Dendritic cell treated with granulocyte-macrophage colony-stimulating factor and Interleukin-4, amounts not matched to agents 40 ng/mL and 50 ng/mL, for 4 days (primary cell): ENCODE measurements at regions not wholly inside any gene's neighbourhood (a gene's known extent, or its start where the extent isn't known, plus 50 kb on each side); places are given as distances from the start of the nearest gene placed in this dataset.
"Not testable (repeated sequence)": the region's sequence is repeated elsewhere in the genome, so short reads cannot be mapped to it uniquely, and the experiment has no call there.

Experiments used
- H3K27ac Mint-ChIP-seq: one replicate; pipeline ENCODE4 v1.8.0; 2022; ENCODE audit warnings: mild to moderate bottlenecking, mixed read lengths
- H3K27me3 Mint-ChIP-seq: one replicate; pipeline ENCODE4 v1.8.0; 2022; ENCODE audit warnings: mild to moderate bottlenecking, mixed read lengths
- H3K36me3 Mint-ChIP-seq: one replicate; pipeline ENCODE4 v1.8.0; 2022; ENCODE audit warnings: low read depth, mixed read lengths
- H3K4me1 Mint-ChIP-seq: one replicate; pipeline ENCODE4 v1.8.0; 2022; ENCODE audit warnings: low read depth, mixed read lengths
- H3K4me3 Mint-ChIP-seq: one replicate; pipeline ENCODE4 v1.8.0; 2022; ENCODE audit warnings: mild to moderate bottlenecking, moderate library complexity, mixed read lengths
- H3K9me3 Mint-ChIP-seq: one replicate; pipeline ENCODE4 v1.8.0; 2022; ENCODE audit warnings: mixed read lengths
- intact Hi-C: fragments of 100-400 bp; cut with micrococcal nuclease; formaldehyde crosslinking; loops from one replicate; pipeline ENCODE4 v1.15.0; 2022

DNA sequence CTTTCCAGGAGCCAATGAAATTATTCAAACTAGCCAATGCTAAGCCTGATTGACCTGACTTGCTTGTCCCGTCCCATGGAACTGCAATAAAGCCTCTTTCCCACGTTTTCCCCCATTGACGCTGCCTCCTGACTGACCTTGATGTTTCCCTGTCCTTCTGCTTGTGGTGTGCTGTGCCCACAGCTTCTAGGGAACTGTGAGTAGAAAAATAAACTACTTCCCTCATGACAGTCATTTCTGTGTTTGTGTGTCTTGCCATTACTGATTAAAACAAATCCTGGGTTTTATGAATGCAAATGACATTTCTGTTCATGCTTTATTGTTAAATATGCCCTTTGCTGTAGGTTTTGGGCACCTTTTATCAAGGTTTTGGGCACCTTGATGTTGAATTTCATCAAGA is 91.3 kb upstream of the ABI1 start:
- peaks cover 4% of the 10 kb centered on the region for H3K27me3 Mint-ChIP-seq
- intact Hi-C loops, result no loop called here
- H3K4me3 Mint-ChIP-seq, result peak overlapping the region; percentile 30
- peaks cover 20% of the 10 kb centered on the region for H3K4me1 Mint-ChIP-seq
- peak overlapping the region; percentile 83 for H3K27ac Mint-ChIP-seq
- H3K36me3 Mint-ChIP-seq, result peaks cover 9% of the 10 kb centered on the region
- peaks cover 13% of the 10 kb centered on the region for H3K9me3 Mint-ChIP-seq

DNA sequence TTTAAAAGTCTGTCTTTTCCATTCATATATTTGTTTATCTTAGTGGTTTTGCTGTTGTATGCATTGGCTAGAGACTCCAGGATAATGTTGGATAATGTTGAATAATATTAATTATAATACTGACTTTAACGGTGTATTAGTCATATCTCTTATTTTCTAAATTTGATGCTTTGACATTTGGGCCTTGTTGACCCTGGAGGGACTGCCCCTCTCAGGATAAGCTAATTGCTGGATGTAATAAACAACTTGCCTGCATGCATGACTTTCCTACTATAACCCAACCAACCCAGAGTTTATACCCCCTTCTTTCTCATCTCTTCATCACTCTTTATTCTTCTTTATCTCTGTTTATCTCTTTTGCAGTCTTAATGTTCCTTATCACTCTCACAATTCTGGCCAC is 90.9 kb upstream of the ABI1 start:
- Mint-ChIP-seq H3K4me3 (peak overlapping the region; percentile 30), H3K27ac (peak overlapping the region; percentile 83), H3K9me3 (peaks cover 13% of the 10 kb centered on the region), H3K4me1 (peaks cover 20% of the 10 kb centered on the region), H3K27me3 (peaks cover 4% of the 10 kb centered on the region), H3K36me3 (peaks cover 9% of the 10 kb centered on the region)
- intact Hi-C loops, result no loop called here

DNA sequence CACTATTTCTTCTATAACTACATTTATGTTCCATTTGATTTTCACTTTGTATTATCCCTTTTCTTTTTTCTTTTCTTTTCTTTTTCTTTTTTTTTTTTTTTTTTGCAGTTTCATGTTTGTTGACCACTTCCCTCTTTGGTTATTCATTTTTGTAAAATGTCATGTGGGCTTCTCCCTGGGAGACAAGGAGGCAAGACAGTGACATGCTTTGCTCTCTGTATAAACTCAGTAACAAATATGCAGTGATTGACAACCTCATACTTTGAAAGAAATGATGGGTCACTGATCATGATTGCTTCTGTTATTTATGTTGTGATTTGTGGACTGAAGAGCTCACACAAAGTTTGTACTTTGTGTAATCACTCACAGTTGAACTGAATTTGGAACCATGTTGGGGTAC is 90.2 kb upstream of the ABI1 start:
- intact Hi-C loops, result no loop called here
- Mint-ChIP-seq H3K27me3 (peaks cover 10% of the 10 kb centered on the region), H3K4me3 (no peak overlapping the region), H3K9me3 (peaks cover 13% of the 10 kb centered on the region), H3K27ac (peak overlapping the region; percentile 69), H3K4me1 (peaks cover 20% of the 10 kb centered on the region), H3K36me3 (peaks cover 9% of the 10 kb centered on the region)

DNA sequence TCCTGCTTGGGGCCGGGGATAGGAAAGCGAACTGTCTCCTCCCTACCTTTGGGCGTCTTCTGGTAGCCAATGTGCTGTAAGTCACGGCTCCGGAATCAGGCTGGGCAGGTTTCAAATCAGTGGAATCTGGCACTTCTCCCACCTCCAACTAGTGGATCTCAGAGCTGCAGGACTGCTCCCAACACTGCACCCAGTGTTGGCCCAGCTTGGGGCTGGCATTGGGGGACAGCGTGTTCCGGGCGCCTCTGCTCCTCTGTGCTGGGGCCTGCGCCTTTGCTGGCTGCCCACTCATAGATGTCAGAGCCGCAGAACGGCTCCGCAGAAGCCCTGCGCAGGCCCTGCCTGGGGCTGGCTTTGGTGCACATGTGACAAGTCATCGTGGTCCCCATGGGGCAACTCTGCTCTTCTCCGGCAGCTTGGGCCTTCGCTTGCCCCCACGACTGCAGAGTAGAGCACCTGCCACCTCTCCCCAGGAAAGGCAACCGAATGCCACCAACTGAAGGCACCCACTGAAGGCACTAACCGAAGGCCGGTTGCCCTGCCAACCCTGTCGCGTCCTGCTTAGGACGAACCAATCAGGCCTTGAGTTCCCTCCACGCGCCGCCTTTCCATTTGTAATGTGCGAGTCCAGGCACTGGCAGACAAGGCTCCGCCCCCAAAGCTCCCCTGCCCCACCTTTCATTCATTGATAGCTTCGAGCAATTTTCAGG is 85.5 kb upstream of the ABI1 start:
- Mint-ChIP-seq H3K27ac (no peak overlapping the region), H3K4me3 (no peak overlapping the region), H3K9me3 (peaks cover 13% of the 10 kb centered on the region), H3K4me1 (peaks cover 12% of the 10 kb centered on the region), H3K36me3 (peaks cover 9% of the 10 kb centered on the region), H3K27me3 (peaks cover 14% of the 10 kb centered on the region)
- intact Hi-C loops, result no loop called here

DNA sequence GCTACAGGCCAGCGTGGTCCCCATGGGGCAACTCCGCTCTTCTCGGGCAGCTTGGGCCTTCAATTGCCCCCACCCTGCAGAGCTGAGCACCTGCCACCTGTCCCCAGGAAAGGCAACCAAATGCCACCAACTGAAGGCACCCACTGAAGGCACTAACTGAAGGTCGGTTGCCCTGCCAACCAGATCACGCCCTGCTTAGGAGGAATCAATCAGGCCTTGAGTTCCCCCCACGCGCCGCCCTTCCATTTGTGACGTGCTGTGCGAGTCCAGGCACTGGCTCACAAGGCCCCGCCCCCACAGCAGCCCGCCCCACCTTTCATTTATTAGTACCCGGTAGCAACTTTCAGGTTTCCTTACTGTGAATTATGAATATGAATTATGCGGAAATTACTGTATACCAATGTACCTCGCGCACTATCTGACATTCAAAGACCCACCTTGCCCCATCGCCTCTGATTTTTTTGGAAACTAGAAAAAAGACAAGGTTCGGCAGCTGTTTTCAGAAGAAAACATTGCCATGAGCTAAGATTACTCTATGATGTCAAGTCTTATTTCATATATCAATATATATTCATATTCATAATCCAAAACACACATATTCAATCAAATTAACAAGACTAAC is 83.6 kb upstream of the ABI1 start:
- no peaks in the 10 kb centered on the region for H3K36me3 Mint-ChIP-seq
- H3K27ac Mint-ChIP-seq, result no peak overlapping the region
- intact Hi-C loops, result no loop called here
- no peaks in the 10 kb centered on the region for H3K9me3 Mint-ChIP-seq
- H3K27me3 Mint-ChIP-seq, result peaks cover 14% of the 10 kb centered on the region
- H3K4me3 Mint-ChIP-seq, result no peak overlapping the region
- H3K4me1 Mint-ChIP-seq, result no peaks in the 10 kb centered on the region

DNA sequence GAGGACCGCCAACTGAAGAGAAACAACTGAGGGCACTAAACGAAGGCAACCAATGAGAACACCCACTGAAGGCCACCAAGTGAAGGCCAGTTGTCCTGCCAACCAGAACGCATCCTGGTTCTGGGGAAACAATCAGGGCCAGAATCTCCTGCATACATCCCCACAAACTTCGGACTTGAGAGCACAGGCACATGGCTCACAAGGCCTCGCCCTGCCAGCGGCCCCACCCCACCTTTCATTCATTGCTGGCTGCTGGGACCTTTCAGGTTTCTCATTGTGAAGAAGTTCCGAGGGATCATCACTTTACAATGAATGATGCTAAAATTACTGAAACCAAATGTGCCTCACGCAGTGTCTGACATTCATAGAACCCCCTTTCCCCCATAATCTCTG is 79.2 kb upstream of the ABI1 start:
- Mint-ChIP-seq H3K4me1 (no peaks in the 10 kb centered on the region), H3K36me3 (no peaks in the 10 kb centered on the region), H3K4me3 (no peak overlapping the region), H3K27me3 (peaks cover 5% of the 10 kb centered on the region), H3K9me3 (no peaks in the 10 kb centered on the region), H3K27ac (no peak overlapping the region)
- intact Hi-C loops, result no loop called here

DNA sequence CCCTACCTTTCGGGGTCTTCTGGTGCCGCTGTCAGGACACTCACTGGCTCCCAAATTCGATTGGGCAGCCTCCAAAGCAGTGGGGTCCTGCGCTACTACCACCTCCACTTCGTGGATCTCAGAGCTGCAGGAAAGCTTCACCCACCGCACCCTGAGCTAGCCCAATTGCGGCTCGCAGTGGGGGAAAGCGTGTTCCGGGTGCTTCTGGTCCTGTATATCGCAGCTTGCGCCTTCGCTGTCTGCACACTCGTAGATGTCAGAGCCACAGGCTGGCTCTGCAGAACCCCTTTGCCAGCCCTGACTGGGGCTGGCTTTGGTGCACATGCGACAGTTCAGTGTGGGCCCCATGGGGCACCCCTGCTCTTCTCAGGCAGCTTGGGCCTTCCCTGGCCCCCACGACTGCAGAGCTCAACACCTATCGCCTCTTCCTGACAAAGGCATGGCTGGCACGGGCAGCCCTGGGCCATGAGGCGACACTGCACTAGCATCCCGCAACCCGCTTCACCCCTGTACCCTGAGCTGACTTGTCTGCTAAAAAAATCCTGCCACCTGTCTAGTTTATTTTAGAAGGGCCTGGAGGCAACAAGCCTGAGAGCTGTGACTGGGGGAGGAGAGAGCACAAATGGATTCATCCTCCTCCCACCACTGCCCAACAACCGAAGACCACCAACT is 78.7 kb upstream of the ABI1 start:
- Mint-ChIP-seq H3K4me3 (no peak overlapping the region), H3K27ac (no peak overlapping the region), H3K36me3 (no peaks in the 10 kb centered on the region), H3K27me3 (peaks cover 5% of the 10 kb centered on the region), H3K4me1 (no peaks in the 10 kb centered on the region), H3K9me3 (no peaks in the 10 kb centered on the region)
- intact Hi-C loops, result no loop called here

DNA sequence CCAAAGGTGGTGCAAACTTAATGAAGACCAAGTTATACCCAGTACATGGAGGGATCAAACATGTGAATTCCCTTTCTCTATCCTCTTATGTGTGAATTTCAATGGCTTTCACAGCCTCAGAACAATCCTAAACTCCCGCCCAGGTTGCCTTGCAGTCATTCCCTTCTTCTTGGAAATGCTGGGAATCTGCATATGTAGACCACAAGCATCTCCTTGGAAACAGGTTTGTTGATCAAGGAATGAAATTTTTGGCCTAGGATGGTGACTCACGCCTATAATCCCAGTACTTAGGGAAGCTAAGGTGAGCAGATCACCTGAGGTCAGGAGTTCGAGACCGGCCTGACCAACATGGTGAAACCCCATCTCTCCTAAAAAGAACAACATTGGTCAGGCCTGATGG is 77.8 kb upstream of the ABI1 start:
- Mint-ChIP-seq H3K27ac (no peak overlapping the region), H3K4me3 (no peak overlapping the region), H3K9me3 (no peaks in the 10 kb centered on the region), H3K27me3 (peaks cover 5% of the 10 kb centered on the region), H3K36me3 (no peaks in the 10 kb centered on the region), H3K4me1 (no peaks in the 10 kb centered on the region)
- intact Hi-C loops, result no loop called here

DNA sequence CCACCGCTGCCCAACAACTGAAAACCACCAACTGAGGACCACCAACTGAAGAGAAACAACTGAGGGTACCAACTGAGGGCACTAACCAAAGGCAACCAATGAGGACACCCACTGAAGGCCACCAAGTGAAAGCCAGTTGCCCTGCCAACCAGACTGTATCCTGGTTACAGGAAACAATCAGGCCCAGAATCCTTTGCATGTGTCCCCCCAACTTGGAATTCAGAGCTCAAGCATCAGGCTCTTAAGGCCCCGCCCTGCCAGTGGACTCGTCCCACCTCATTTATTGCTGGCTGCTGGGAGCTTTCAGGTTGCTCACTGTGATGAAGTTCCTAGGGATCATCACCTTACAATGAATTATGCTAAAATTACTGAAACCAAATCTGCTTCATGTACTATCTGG is 76.6 kb upstream of the ABI1 start:
- Mint-ChIP-seq H3K36me3 (no peaks in the 10 kb centered on the region), H3K4me1 (no peaks in the 10 kb centered on the region), H3K4me3 (no peak overlapping the region), H3K9me3 (no peaks in the 10 kb centered on the region), H3K27ac (no peak overlapping the region), H3K27me3 (peaks cover 5% of the 10 kb centered on the region)
- intact Hi-C loops, result no loop called here

DNA sequence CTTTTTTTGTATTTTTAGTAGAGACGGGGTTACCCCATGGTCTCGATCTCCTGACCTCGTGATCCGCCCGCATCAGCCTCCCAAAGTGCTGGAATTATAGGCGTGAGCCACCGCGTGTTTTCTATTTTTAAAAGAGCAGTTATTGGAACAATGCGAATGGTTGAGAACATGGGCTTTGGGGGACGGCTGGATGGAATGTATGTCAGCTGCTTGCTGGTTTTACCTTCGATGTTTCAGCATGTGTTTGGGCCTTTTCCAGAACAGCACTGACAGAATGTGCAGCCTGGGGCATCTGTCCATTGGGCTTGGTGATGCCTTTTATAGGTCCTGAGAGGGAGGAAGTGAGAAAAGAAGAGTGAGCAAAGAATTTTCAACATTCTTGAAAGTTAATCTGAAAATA is 73.4 kb upstream of the ABI1 start:
- H3K36me3 Mint-ChIP-seq, H3K27ac Mint-ChIP-seq, H3K4me3 Mint-ChIP-seq, H3K4me1 Mint-ChIP-seq, H3K9me3 Mint-ChIP-seq, intact Hi-C loops, H3K27me3 Mint-ChIP-seq: not testable (repeated sequence)

DNA sequence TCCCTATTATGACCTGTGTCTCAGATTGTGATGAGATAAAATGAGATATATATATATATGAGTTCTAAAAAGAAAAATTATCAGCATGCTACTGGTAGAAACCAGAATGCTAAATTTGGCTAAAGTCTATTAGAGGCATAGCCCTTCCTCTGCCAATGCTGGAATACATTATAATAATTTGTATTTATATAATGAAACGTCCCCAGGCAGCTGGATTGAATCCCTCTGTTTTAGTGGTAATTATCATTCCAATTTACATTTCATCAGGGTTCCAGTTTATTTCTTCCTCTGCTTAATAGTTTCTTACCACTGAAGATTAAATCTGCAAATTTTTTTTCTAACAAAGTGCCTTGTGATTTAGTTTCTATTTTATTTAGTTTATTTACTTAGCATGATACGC is 71.8 kb upstream of the ABI1 start:
- Mint-ChIP-seq H3K9me3 (no peaks in the 10 kb centered on the region), H3K36me3 (no peaks in the 10 kb centered on the region), H3K4me1 (peaks cover 6% of the 10 kb centered on the region), H3K27ac (no peak overlapping the region), H3K27me3 (peaks cover 8% of the 10 kb centered on the region), H3K4me3 (no peak overlapping the region)
- intact Hi-C loops, result no loop called here

DNA sequence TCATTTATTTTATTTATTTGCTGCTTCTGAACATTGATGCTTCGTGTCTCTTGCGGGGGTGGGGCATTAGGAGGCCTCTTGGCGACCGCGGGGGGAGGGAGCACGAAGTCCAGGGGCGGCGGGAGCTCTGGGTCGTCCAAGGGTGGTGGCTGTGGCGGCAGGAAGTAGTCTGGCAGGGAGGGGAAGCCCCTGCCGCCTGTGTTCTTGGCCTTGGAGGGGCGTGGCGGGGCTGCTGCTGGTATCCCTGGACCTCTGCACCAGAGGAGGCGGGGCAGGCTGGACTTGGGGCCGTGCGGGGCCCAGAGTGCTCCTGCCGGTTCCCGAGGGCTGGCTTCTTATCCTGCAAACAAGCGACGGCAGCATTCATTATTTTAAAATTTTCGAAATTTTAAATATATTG is 70.5 kb upstream of the ABI1 start:
- peaks cover 7% of the 10 kb centered on the region for H3K27me3 Mint-ChIP-seq
- H3K9me3 Mint-ChIP-seq, result peaks cover 11% of the 10 kb centered on the region
- H3K4me3 Mint-ChIP-seq, result no peak overlapping the region
- no peak overlapping the region for H3K27ac Mint-ChIP-seq
- peaks cover 6% of the 10 kb centered on the region for H3K4me1 Mint-ChIP-seq
- H3K36me3 Mint-ChIP-seq, result no peaks in the 10 kb centered on the region
- intact Hi-C loops, result no loop called here

DNA sequence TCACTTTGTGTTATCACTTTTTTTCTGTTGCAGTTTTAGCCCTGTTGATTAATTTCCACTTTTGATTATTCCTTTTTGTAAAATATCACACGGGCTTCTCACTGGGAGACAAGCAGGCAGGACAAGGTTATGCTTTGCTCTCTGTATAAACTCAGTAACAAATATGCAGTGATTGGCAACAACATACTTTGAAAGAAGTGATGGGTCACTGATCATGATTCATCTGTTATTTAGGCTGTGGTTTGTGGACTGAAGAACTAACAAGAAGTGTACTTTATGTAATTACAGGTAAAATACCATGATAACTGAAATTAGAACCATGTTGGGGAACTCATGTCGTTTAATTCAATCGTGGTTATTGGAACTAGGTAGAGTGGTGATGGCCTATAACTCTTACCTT is 62.1 kb upstream of the ABI1 start:
- H3K27ac Mint-ChIP-seq, H3K36me3 Mint-ChIP-seq, H3K4me3 Mint-ChIP-seq, H3K4me1 Mint-ChIP-seq, intact Hi-C loops, H3K27me3 Mint-ChIP-seq: not testable (repeated sequence)
- H3K9me3 Mint-ChIP-seq, result peaks cover 11% of the 10 kb centered on the region

DNA sequence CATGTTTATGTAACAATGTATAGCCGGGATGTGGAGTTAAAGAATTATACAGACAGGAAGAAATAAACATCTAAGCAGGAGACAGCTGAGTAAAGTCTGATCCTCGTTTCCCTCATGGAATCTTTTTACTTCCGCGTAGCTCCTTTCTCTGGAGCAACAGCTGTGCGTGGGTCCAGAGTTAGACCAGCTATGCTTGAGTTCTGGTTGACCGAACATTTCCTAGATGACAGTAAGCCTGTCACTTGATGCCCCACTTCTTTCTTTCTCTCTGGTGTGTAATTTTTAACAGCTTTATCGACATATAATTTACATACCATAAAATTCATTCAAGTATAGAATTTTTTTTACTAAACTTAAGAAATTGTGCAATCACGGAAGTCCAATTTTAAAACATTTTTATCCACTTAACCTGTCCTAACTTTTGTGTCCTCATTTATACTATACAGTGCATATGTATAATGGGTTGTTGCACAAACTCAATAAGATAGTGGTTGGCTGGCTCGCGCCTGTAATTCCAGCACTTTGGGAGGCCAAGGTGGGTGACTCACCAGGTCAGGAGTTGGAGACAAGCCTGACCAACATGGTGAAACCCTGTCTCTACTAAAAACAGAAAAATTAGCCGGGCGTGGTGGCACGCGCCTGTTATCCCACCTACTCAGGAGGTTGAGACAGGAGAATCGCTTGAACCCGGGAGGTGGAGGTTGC is 58.5 kb upstream of the ABI1 start:
- H3K4me3 Mint-ChIP-seq, H3K36me3 Mint-ChIP-seq, H3K27ac Mint-ChIP-seq, H3K27me3 Mint-ChIP-seq, H3K4me1 Mint-ChIP-seq, H3K9me3 Mint-ChIP-seq, intact Hi-C loops: not testable (repeated sequence)
